ENCODE measurements at regions not wholly inside any gene's neighbourhood (a gene's known extent, or its start where the extent isn't known, plus 50 kb on each side); places are given as distances from the start of the nearest gene placed in this dataset.
"Not testable (repeated sequence)": the region's sequence is repeated elsewhere in the genome, so short reads cannot be mapped to it uniquely, and the experiment has no call there.

- no peak overlapping the region for H3K27ac ChIP-seq (ENCODE audit: control insufficient read depth, insufficient read depth, low read length)
- H3K36me3 ChIP-seq (ENCODE audit: control insufficient read depth in 2 of 2, extremely low read depth in 1 of 2, insufficient read depth in 2 of 2, low read length in 2 of 2), result no peaks in the 10 kb centered on the region
- H3K27me3 ChIP-seq (ENCODE audit: control insufficient read depth, extremely low read depth, insufficient read depth, low read length), result no peaks in the 10 kb centered on the region
- no peaks in the 10 kb centered on the region for H3K79me2 ChIP-seq (ENCODE audit: control insufficient read depth, insufficient read depth, low read length)
- H2AFZ ChIP-seq (ENCODE audit: control insufficient read depth, low read length), result no peak overlapping the region
- FAIRE-seq, result no peak
- H3K9me1 ChIP-seq (ENCODE audit: control insufficient read depth, extremely low read depth, insufficient read depth, low read length), result no peaks in the 10 kb centered on the region
- dilution Hi-C loops (cut with MboI; ENCODE audit: extremely low pct_ligation_motif_present, low sequenced_read_pairs), result no loop called here
- H3K4me1 ChIP-seq (ENCODE audit: control insufficient read depth, extremely low read depth, insufficient read depth, low read length), result no peaks in the 10 kb centered on the region
- H3K4me2 ChIP-seq (ENCODE audit: control insufficient read depth, extremely low read depth, insufficient read depth, low read depth, low read length), result no peak overlapping the region
- no peak overlapping the region for H3K4me3 ChIP-seq (ENCODE audit: control insufficient read depth in 2 of 3, extremely low read depth in 1 of 3, insufficient read depth in 2 of 3, low read depth in 1 of 3, low read length in 3 of 3)
- no peaks in the 10 kb centered on the region for H3K9me3 ChIP-seq (ENCODE audit: control insufficient read depth, low read depth, low read length)
- H3K9ac ChIP-seq (ENCODE audit: control insufficient read depth, extremely low read depth, insufficient read depth, low read length), result no peak overlapping the region
- no peaks in the 10 kb centered on the region for H4K20me1 ChIP-seq (ENCODE audit: control insufficient read depth, extremely low read depth, insufficient read depth, low read length)
- no peak for TF ChIP-seq EZH2 (IDR thresholded peaks at IDR 0.05; ENCODE audit: low read length)
- TF ChIP-seq, protein P1, sequence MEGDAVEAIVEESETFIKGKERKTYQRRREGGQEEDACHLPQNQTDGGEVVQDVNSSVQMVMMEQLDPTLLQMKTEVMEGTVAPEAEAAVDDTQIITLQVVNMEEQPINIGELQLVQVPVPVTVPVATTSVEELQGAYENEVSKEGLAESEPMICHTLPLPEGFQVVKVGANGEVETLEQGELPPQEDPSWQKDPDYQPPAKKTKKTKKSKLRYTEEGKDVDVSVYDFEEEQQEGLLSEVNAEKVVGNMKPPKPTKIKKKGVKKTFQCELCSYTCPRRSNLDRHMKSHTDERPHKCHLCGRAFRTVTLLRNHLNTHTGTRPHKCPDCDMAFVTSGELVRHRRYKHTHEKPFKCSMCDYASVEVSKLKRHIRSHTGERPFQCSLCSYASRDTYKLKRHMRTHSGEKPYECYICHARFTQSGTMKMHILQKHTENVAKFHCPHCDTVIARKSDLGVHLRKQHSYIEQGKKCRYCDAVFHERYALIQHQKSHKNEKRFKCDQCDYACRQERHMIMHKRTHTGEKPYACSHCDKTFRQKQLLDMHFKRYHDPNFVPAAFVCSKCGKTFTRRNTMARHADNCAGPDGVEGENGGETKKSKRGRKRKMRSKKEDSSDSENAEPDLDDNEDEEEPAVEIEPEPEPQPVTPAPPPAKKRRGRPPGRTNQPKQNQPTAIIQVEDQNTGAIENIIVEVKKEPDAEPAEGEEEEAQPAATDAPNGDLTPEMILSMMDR (optimal IDR thresholded peaks at IDR 0.05 in 1 of 3, IDR thresholded peaks at IDR 0.05 in 1 of 3, conservative IDR thresholded peaks at IDR 0.05 in 1 of 3; ENCODE audit: extremely low read depth in 1 of 3, insufficient read depth in 2 of 3, low read length in 3 of 3), result no peak
- DNase-seq (ENCODE audit: low read depth, low spot score), result no peak
Measured at GRCh38 chr1:70608815-70609214, 197.7 kb downstream of the CTH start.

GRCh38 chr1:70610164-70610563 lies 199.1 kb downstream of the CTH start:
- H3K9me3 ChIP-seq (ENCODE audit: control insufficient read depth, low read depth, low read length); H3K9me1 ChIP-seq (ENCODE audit: control insufficient read depth, extremely low read depth, insufficient read depth, low read length); H3K36me3 ChIP-seq (ENCODE audit: control insufficient read depth in 2 of 2, extremely low read depth in 1 of 2, insufficient read depth in 2 of 2, low read length in 2 of 2); H3K79me2 ChIP-seq (ENCODE audit: control insufficient read depth, insufficient read depth, low read length); H3K4me2 ChIP-seq (ENCODE audit: control insufficient read depth, extremely low read depth, insufficient read depth, low read depth, low read length); dilution Hi-C loops (cut with MboI; ENCODE audit: extremely low pct_ligation_motif_present, low sequenced_read_pairs); H3K4me1 ChIP-seq (ENCODE audit: control insufficient read depth, extremely low read depth, insufficient read depth, low read length); H3K27ac ChIP-seq (ENCODE audit: control insufficient read depth, insufficient read depth, low read length); H3K27me3 ChIP-seq (ENCODE audit: control insufficient read depth, extremely low read depth, insufficient read depth, low read length); H3K4me3 ChIP-seq (ENCODE audit: control insufficient read depth in 2 of 3, extremely low read depth in 1 of 3, insufficient read depth in 2 of 3, low read depth in 1 of 3, low read length in 3 of 3); H2AFZ ChIP-seq (ENCODE audit: control insufficient read depth, low read length); DNase-seq (ENCODE audit: low read depth, low spot score); FAIRE-seq; H4K20me1 ChIP-seq (ENCODE audit: control insufficient read depth, extremely low read depth, insufficient read depth, low read length); H3K9ac ChIP-seq (ENCODE audit: control insufficient read depth, extremely low read depth, insufficient read depth, low read length): not testable (repeated sequence)

- Histone ChIP-seq H3K9me1 (ENCODE audit: control insufficient read depth, extremely low read depth, insufficient read depth, low read length) (no peaks in the 10 kb centered on the region), H3K27ac (ENCODE audit: control insufficient read depth, insufficient read depth, low read length) (no peak overlapping the region), H3K9ac (ENCODE audit: control insufficient read depth, extremely low read depth, insufficient read depth, low read length) (no peak overlapping the region), H3K27me3 (ENCODE audit: control insufficient read depth, extremely low read depth, insufficient read depth, low read length) (no peaks in the 10 kb centered on the region), H2AFZ (ENCODE audit: control insufficient read depth, low read length) (no peak overlapping the region), H3K79me2 (ENCODE audit: control insufficient read depth, insufficient read depth, low read length) (no peaks in the 10 kb centered on the region), H4K20me1 (ENCODE audit: control insufficient read depth, extremely low read depth, insufficient read depth, low read length) (no peaks in the 10 kb centered on the region), H3K9me3 (ENCODE audit: control insufficient read depth, low read depth, low read length) (no peaks in the 10 kb centered on the region), H3K36me3 (ENCODE audit: control insufficient read depth in 2 of 2, extremely low read depth in 1 of 2, insufficient read depth in 2 of 2, low read length in 2 of 2) (no peaks in the 10 kb centered on the region), H3K4me1 (ENCODE audit: control insufficient read depth, extremely low read depth, insufficient read depth, low read length) (no peaks in the 10 kb centered on the region), H3K4me2 (ENCODE audit: control insufficient read depth, extremely low read depth, insufficient read depth, low read depth, low read length) (no peak overlapping the region), H3K4me3 (ENCODE audit: control insufficient read depth in 2 of 3, extremely low read depth in 1 of 3, insufficient read depth in 2 of 3, low read depth in 1 of 3, low read length in 3 of 3) (no peak overlapping the region)
- no peak for DNase-seq (ENCODE audit: low read depth, low spot score)
- dilution Hi-C loops (cut with MboI; ENCODE audit: extremely low pct_ligation_motif_present, low sequenced_read_pairs), result no loop called here
- FAIRE-seq, result no peak
- TF ChIP-seq, protein P1 (optimal IDR thresholded peaks at IDR 0.05 in 1 of 3, IDR thresholded peaks at IDR 0.05 in 1 of 3, conservative IDR thresholded peaks at IDR 0.05 in 1 of 3; ENCODE audit: extremely low read depth in 1 of 3, insufficient read depth in 2 of 3, low read length in 3 of 3), result no peak
- TF ChIP-seq EZH2 (IDR thresholded peaks at IDR 0.05; ENCODE audit: low read length), result no peak
Measured at GRCh38 chr1:70616946-70617345, 205.9 kb downstream of the CTH start.
